Right atrium auricular region (tissue), 2 donors: ENCODE measurements at regions not wholly inside any gene's neighbourhood (a gene's known extent, or its start where the extent isn't known, plus 50 kb on each side); places are given as distances from the start of the nearest gene placed in this dataset.
A peak's percentile ranks its signal among the peaks of the same experiment; 100 is the strongest.
"Not testable (repeated sequence)": the region's sequence is repeated elsewhere in the genome, so short reads cannot be mapped to it uniquely, and the experiment has no call there.

Experiments
- DNase-seq: peaks from one replicate; pipeline ENCODE4 v3.0.0-alpha.2; 2019; ENCODE audit warnings: low spot score
- H3K27ac ChIP-seq, 2 donors: fragments of 200-600 bp; sonication (generic); 1 replicate in 1 of 2; 2 replicates in 1 of 2; pipeline ENCODE4 v1.5.1; 2016 to 2019
- H3K27me3 ChIP-seq, 2 donors: fragments of 200-600 bp; sonication (generic); one replicate each; pipeline versions ENCODE4 v1.5.1 to v1.6.0; 2017 to 2019
- H3K36me3 ChIP-seq: fragments of 200-600 bp; sonication (generic); one replicate; pipeline ENCODE4 v1.5.1; 2016
- H3K4me1 ChIP-seq, 2 donors: fragments of 200-600 bp; sonication (generic); one replicate each; pipeline versions ENCODE4 v1.5.1 to v1.6.0; 2017 to 2019
- H3K4me3 ChIP-seq, 2 donors: fragments of 200-600 bp; sonication (generic); 1 replicate in 1 of 2; 2 replicates in 1 of 2; pipeline ENCODE4 v1.5.1; 2017 to 2019; ENCODE audit warnings: mild to moderate bottlenecking in 1 of 2, moderate library complexity in 1 of 2
- H3K9me3 ChIP-seq, 2 donors: fragments of 200-600 bp; sonication (generic); one replicate each; pipeline ENCODE4 v1.5.1; 2019
- CTCF ChIP-seq, 2 donors: fragments of 200-600 bp; sonication (generic); IDR thresholded peaks; one replicate each; pipeline ENCODE4 v1.5.1; 2019; ENCODE audit warnings: antibody characterized with exemption in 2 of 2

GRCh38 chr7:15816835-15817426, 130.4 kb upstream of the MEOX2 start:
- Histone ChIP-seq H3K4me3 (no peak overlapping the region), H3K27me3 (no peaks in the 10 kb centered on the region), H3K9me3 (no peaks in the 10 kb centered on the region), H3K36me3 (no peaks in the 10 kb centered on the region), H3K27ac (no peak overlapping the region), H3K4me1 (no peaks in the 10 kb centered on the region)
- DNase-seq: no peak
- no peak for TF ChIP-seq CTCF (IDR thresholded peaks at IDR 0.05)

GRCh38 chr7:15813448-15813847, 127.0 kb upstream of the MEOX2 start:
- Histone ChIP-seq H3K27ac (no peak overlapping the region), H3K36me3 (no peaks in the 10 kb centered on the region), H3K9me3 (no peaks in the 10 kb centered on the region), H3K4me3 (no peak overlapping the region), H3K4me1 (no peaks in the 10 kb centered on the region), H3K27me3 (no peaks in the 10 kb centered on the region)
- TF ChIP-seq CTCF (IDR thresholded peaks at IDR 0.05): no peak
- DNase-seq: no peak

GRCh38 chr7:15810383-15810782, 123.9 kb upstream of the MEOX2 start:
- not testable (repeated sequence) for H3K4me1 ChIP-seq, H3K9me3 ChIP-seq, H3K36me3 ChIP-seq, H3K27ac ChIP-seq, H3K4me3 ChIP-seq, H3K27me3 ChIP-seq, DNase-seq

GRCh38 chr7:15809936-15810335, 123.5 kb upstream of the MEOX2 start:
- not testable (repeated sequence) for H3K27me3 ChIP-seq, DNase-seq

GRCh38 chr7:15805891-15806290, 119.4 kb upstream of the MEOX2 start:
- Histone ChIP-seq H3K27ac (no peak overlapping the region), H3K36me3 (no peaks in the 10 kb centered on the region), H3K27me3 (no peaks in the 10 kb centered on the region), H3K4me3 (no peak overlapping the region), H3K9me3 (no peaks in the 10 kb centered on the region), H3K4me1 (peaks cover 0 to 12% of the 10 kb centered on the region in 2 donors)
- no peak for DNase-seq
- no peak for TF ChIP-seq CTCF (IDR thresholded peaks at IDR 0.05)

More at GRCh38 chr7:15809936-15810335, 123.5 kb upstream of the MEOX2 start:
- H3K9me3 ChIP-seq, H3K27ac ChIP-seq, H3K36me3 ChIP-seq, H3K4me3 ChIP-seq, H3K4me1 ChIP-seq: not testable (repeated sequence)

- Histone ChIP-seq H3K4me3 (no peak overlapping the region), H3K4me1 (peaks cover 0 to 12% of the 10 kb centered on the region in 2 donors), H3K9me3 (no peaks in the 10 kb centered on the region), H3K36me3 (no peaks in the 10 kb centered on the region), H3K27me3 (no peaks in the 10 kb centered on the region), H3K27ac (peak overlapping the region in 1 of 2 donors; percentile 62)
- no peak for TF ChIP-seq CTCF (IDR thresholded peaks at IDR 0.05)
- no peak for DNase-seq
These were observed 115.9 kb upstream of the MEOX2 start for GRCh38 chr7:15802425-15802824.

GRCh38 chr7:15801551-15801950, 115.1 kb upstream of the MEOX2 start:
- Histone ChIP-seq H3K36me3 (no peaks in the 10 kb centered on the region), H3K27me3 (no peaks in the 10 kb centered on the region), H3K27ac (peak overlapping the region in 1 of 2 donors; percentile 62), H3K4me3 (no peak overlapping the region), H3K9me3 (no peaks in the 10 kb centered on the region), H3K4me1 (peaks cover 0 to 12% of the 10 kb centered on the region in 2 donors)
- DNase-seq: no peak
- TF ChIP-seq CTCF (IDR thresholded peaks at IDR 0.05): no peak
